OCI-LY7 (cell line): ENCODE measurements at regions not wholly inside any gene's neighbourhood (a gene's known extent, or its start where the extent isn't known, plus 50 kb on each side); places are given as distances from the start of the nearest gene placed in this dataset.

Experiments used
- BruUV-seq: library from RNA; stranded (reverse); fragments of 400-500 nt; replicated peaks from 2 replicates; lab custom pipeline; 2021; lab: Mats Ljungman, UMichigan
- CTCF ChIA-PET: fragments of 300-600 bp; sonication (Branson Sonifier 250); formaldehyde crosslinking; loops from one replicate; lab custom pipeline; 2022; ENCODE audit warnings: antibody characterized with exemption; ENCODE audit not compliant: unreplicated experiment; lab: Charles Lee
- POLR2A ChIA-PET: fragments of 300-600 bp; sonication (Branson Sonifier 250); formaldehyde crosslinking; loops from one replicate; lab custom pipeline; 2022; ENCODE audit warnings: antibody characterized with exemption; lab: Charles Lee
- DNase-seq: peaks from one replicate; pipeline ENCODE4 v3.0.0-alpha.2; 2015; ENCODE audit warnings: low spot score
- H2AFZ ChIP-seq: fragments of 200-600 bp; sonication (generic), shearing (Covaris generic); 2 replicates; pipeline ENCODE4 v1.6.1; 2014; ENCODE audit warnings: mild to moderate bottlenecking, antibody characterized with exemption, low read length, moderate library complexity
- H3K27ac ChIP-seq: fragments of 200-600 bp; sonication (generic); 2 replicates; pipeline ENCODE4 v1.5.1; 2014; ENCODE audit warnings: mixed run types, low read depth, mild to moderate bottlenecking, moderate library complexity, low read length, inconsistent platforms; ENCODE audit not compliant: poor library complexity, severe bottlenecking
- H3K36me3 ChIP-seq: fragments of 200-600 bp; sonication (generic); 2 replicates; pipeline ENCODE4 v1.6.1; 2014; ENCODE audit warnings: mild to moderate bottlenecking, antibody characterized with exemption, low read length, moderate library complexity, mixed read lengths; ENCODE audit not compliant: insufficient read depth
- H3K4me1 ChIP-seq: fragments of 200-600 bp; sonication (generic); 2 replicates; pipeline ENCODE4 v1.5.1; 2014; ENCODE audit warnings: mild to moderate bottlenecking, low read length; ENCODE audit not compliant: insufficient read depth, poor library complexity, severe bottlenecking
- H3K4me2 ChIP-seq: fragments of 200-600 bp; sonication (generic); 2 replicates; pipeline ENCODE4 v1.6.1; 2014; ENCODE audit warnings: mild to moderate bottlenecking, low read length
- H3K4me3 ChIP-seq: fragments of 200-600 bp; sonication (generic); 2 replicates; pipeline ENCODE4 v1.5.1; 2014; ENCODE audit warnings: mild to moderate bottlenecking, low read depth, low read length; ENCODE audit not compliant: poor library complexity, severe bottlenecking
- H3K79me2 ChIP-seq: fragments of 200-600 bp; sonication (generic); 2 replicates; pipeline ENCODE4 v1.6.1; 2016; ENCODE audit warnings: low read depth, mild to moderate bottlenecking, low read length, moderate library complexity, mixed read lengths; ENCODE audit not compliant: insufficient read depth
- H3K9me2 ChIP-seq: fragments of 200-600 bp; sonication (generic); 2 replicates; pipeline ENCODE4 v1.6.1; 2016; ENCODE audit warnings: mild to moderate bottlenecking, low read length, mixed read lengths; ENCODE audit not compliant: insufficient read depth
- H3K9me3 ChIP-seq: fragments of 200-600 bp; sonication (generic); 2 replicates; pipeline ENCODE4 v1.6.1; 2014; ENCODE audit warnings: mild to moderate bottlenecking, mixed run types, low read length, mixed read lengths
- H4K20me1 ChIP-seq: fragments of 200-600 bp; sonication (generic); 2 replicates; pipeline ENCODE4 v1.6.1; 2014; ENCODE audit warnings: mild to moderate bottlenecking, antibody characterized with exemption, low read length, moderate library complexity, mixed read lengths; ENCODE audit not compliant: insufficient read depth
- EZH2phosphoT487 ChIP-seq: fragments of 200-600 bp; sonication (generic); IDR thresholded peaks from 2 replicates; pipeline ENCODE4 v1.6.1; 2018; ENCODE audit warnings: low read depth, borderline replicate concordance, mild to moderate bottlenecking, mixed run types, antibody characterized with exemption, low read length, moderate library complexity, mixed read lengths
- intact Hi-C: fragments of 100-400 bp; cut with micrococcal nuclease; formaldehyde crosslinking; loops from one replicate; pipeline ENCODE4 v1.10.0; 2022; ENCODE audit not compliant: unreplicated experiment
- TF ChIP-seq, protein P1 (sequence below): fragments of 200-600 bp; sonication (generic); conservative IDR thresholded peaks from 2 replicates; pipeline ENCODE4 v1.5.1; 2014; ENCODE audit warnings: mild to moderate bottlenecking, antibody characterized with exemption, low read length, moderate library complexity, mixed read lengths

DNA sequence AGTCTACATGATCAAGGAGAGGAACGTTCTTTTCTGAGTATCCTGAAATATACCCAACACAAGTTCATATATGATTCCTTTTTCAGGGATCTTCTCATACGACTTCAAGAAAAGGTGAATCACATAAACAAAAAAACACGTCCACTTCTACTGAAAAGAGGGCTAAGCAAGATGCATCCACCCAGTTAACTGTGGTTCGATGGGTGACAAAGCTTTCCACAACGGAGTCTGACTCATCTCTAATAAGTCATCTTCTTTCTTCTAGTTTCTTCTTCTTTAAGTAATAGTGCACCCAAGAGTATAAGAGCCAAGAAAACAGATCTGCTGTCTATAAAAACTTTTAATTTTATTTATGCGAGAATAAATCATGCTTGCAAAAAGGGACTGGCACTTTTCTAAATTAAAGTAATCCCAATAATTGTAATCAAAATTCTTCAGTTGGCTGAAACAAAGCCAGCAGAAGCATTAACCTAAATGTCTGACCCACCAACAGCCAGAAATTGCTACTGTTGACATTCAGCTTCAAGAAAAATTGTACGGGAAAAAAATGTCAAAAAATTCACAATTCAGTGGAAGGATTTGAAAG, 146.9 kb upstream of the ANK3 start:
- no peaks in the 10 kb centered on the region for H3K9me2 ChIP-seq
- H3K4me2 ChIP-seq = no peak overlapping the region
- BruUV-seq = no TSS peak
- H3K36me3 ChIP-seq = no peaks in the 10 kb centered on the region
- POLR2A ChIA-PET = interaction anchor here (0.7 kb wide), 1 partner anchor 341 kb away, joined by 3 read pairs; no protein-coding TSS in a partner anchor
- no peak overlapping the region for H2AFZ ChIP-seq
- no peak overlapping the region for H3K27ac ChIP-seq
- no peaks in the 10 kb centered on the region for H4K20me1 ChIP-seq
- H3K4me1 ChIP-seq = no peaks in the 10 kb centered on the region
- DNase-seq = no peak
- intact Hi-C loops = no loop called here
- no peaks in the 10 kb centered on the region for H3K79me2 ChIP-seq
- CTCF ChIA-PET = no interaction called here
- H3K9me3 ChIP-seq = no peaks in the 10 kb centered on the region
- no peak for TF ChIP-seq EZH2phosphoT487
- TF ChIP-seq, protein P1, sequence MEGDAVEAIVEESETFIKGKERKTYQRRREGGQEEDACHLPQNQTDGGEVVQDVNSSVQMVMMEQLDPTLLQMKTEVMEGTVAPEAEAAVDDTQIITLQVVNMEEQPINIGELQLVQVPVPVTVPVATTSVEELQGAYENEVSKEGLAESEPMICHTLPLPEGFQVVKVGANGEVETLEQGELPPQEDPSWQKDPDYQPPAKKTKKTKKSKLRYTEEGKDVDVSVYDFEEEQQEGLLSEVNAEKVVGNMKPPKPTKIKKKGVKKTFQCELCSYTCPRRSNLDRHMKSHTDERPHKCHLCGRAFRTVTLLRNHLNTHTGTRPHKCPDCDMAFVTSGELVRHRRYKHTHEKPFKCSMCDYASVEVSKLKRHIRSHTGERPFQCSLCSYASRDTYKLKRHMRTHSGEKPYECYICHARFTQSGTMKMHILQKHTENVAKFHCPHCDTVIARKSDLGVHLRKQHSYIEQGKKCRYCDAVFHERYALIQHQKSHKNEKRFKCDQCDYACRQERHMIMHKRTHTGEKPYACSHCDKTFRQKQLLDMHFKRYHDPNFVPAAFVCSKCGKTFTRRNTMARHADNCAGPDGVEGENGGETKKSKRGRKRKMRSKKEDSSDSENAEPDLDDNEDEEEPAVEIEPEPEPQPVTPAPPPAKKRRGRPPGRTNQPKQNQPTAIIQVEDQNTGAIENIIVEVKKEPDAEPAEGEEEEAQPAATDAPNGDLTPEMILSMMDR = no peak
- no peak overlapping the region for H3K4me3 ChIP-seq

DNA sequence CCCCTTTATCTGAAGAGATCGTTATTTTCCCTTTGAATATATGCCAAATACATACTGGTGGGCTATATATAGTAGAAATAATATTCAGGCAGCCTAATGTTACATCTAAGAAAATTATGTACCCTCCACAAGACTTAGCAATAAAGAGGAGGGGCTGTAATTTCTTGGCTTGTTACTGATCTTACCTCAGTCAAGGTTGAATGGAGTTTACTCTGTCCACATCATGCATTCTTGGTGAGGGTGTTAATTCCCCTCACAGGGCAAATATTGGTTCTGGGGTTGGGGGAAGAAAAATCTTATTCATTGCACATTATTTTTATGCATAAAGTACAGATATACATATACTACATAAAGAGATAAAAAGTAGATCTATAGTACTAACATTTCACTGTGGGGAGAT, 145.8 kb upstream of the ANK3 start:
- Histone ChIP-seq H3K4me1 (no peaks in the 10 kb centered on the region), H3K9me2 (no peaks in the 10 kb centered on the region), H3K4me3 (no peak overlapping the region), H3K4me2 (no peak overlapping the region), H3K79me2 (no peaks in the 10 kb centered on the region), H2AFZ (no peak overlapping the region), H3K27ac (no peak overlapping the region), H3K36me3 (no peaks in the 10 kb centered on the region), H3K9me3 (no peaks in the 10 kb centered on the region), H4K20me1 (no peaks in the 10 kb centered on the region)
- no peak for TF ChIP-seq EZH2phosphoT487
- TF ChIP-seq, protein P1 = no peak
- POLR2A ChIA-PET = no interaction called here
- no peak for DNase-seq
- intact Hi-C loops = no loop called here
- BruUV-seq = no TSS peak
- CTCF ChIA-PET = no interaction called here

DNA sequence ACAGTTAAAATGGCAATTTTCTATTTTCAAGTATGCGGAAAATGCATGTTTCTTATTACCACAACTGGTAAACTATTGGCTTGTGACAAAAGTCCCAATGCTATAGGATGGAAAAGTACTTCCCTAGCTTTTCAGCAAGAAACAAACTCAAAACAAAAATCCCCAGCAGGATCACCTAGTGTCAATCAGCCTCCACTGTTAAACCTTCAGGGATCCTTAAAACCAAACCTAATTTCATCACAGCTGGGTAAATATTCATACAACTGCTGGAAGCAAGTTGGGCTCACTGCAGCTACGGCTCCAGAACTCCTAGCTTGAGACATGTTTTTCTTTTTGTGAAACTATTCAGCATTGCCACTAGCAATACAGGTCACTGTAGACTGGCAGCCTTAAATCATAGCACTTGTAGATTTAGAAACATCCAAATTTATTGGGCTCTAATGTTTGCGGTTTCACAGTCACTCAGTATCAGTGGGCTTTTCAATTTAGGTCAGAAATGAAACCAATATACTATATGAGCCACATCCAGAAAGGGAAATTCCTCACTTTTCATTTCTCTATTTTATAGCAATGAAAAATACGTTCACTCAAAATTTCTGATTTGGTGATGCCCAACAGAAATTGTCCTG, 145.2 kb upstream of the ANK3 start:
- Histone ChIP-seq H3K9me3 (no peaks in the 10 kb centered on the region), H3K36me3 (no peaks in the 10 kb centered on the region), H3K4me3 (no peak overlapping the region), H3K4me1 (no peaks in the 10 kb centered on the region), H4K20me1 (no peaks in the 10 kb centered on the region), H3K4me2 (no peak overlapping the region), H2AFZ (no peak overlapping the region), H3K9me2 (no peaks in the 10 kb centered on the region), H3K27ac (no peak overlapping the region), H3K79me2 (no peaks in the 10 kb centered on the region)
- intact Hi-C loops = no loop called here
- TF ChIP-seq, protein P1 = no peak
- no peak for TF ChIP-seq EZH2phosphoT487
- DNase-seq = no peak
- ChIA-PET CTCF (interaction anchor here (0.5 kb wide), 1 partner anchor 198 kb away, joined by 3 read pairs; no protein-coding TSS in a partner anchor), POLR2A (no interaction called here)
- no TSS peak for BruUV-seq
